ENCODE measurements at regions not wholly inside any gene's neighbourhood (a gene's known extent, or its start where the extent isn't known, plus 50 kb on each side); places are given as distances from the start of the nearest gene placed in this dataset.
"Not testable (repeated sequence)": the region's sequence is repeated elsewhere in the genome, so short reads cannot be mapped to it uniquely, and the experiment has no call there.

- TF ChIP-seq, protein P1, sequence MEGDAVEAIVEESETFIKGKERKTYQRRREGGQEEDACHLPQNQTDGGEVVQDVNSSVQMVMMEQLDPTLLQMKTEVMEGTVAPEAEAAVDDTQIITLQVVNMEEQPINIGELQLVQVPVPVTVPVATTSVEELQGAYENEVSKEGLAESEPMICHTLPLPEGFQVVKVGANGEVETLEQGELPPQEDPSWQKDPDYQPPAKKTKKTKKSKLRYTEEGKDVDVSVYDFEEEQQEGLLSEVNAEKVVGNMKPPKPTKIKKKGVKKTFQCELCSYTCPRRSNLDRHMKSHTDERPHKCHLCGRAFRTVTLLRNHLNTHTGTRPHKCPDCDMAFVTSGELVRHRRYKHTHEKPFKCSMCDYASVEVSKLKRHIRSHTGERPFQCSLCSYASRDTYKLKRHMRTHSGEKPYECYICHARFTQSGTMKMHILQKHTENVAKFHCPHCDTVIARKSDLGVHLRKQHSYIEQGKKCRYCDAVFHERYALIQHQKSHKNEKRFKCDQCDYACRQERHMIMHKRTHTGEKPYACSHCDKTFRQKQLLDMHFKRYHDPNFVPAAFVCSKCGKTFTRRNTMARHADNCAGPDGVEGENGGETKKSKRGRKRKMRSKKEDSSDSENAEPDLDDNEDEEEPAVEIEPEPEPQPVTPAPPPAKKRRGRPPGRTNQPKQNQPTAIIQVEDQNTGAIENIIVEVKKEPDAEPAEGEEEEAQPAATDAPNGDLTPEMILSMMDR (IDR thresholded peaks at IDR 0.05): no peak
- H3K4me3 ChIP-seq: peak overlapping the region; percentile 42
- H3K27ac ChIP-seq: peak overlapping the region; percentile 15
These were observed 164.7 kb upstream of the CCN2 start for GRCh38 chr6:132115714-132116366.

DNA sequence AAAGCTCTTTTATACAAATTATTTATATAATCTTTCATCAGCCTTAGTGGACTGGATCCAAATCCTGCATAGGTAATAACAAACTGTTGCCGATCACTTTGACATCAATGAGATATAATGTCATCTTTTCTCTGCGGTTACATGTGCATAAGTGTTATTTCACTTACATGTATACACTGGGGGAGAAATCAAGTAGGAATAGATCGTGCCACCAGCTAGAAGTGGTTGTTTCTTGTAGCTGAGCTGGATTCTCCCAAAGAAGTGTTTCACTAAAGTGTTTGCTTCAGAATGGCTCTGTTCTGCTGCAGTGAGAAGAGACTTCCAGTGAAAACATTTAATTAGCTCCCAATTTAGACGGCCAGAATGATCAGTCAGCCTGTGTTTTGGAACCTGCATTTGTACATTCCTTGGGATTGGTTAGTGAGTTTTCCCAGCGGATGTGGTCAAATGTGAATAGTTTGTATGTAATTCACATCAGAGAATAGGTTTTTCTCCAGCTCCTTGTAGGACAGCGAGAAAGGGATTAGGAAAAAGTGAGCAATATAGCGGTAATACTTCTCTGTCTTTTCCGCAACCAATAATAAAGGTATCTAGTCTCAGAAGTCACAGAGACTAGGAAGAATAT is 163.1 kb upstream of the CCN2 start:
- H3K9me3 ChIP-seq: no peaks in the 10 kb centered on the region
- no peak overlapping the region for H3K27ac ChIP-seq
- no peaks in the 10 kb centered on the region for H3K36me3 ChIP-seq
- TF ChIP-seq, protein P1 (IDR thresholded peaks at IDR 0.05): no peak
- ATAC-seq: no peak
- H3K4me1 ChIP-seq: no peaks in the 10 kb centered on the region
- intact Hi-C loops (cut with DNase I): no loop called here
- H3K4me3 ChIP-seq: no peak overlapping the region
- no peak for DNase-seq
- H3K27me3 ChIP-seq: no peaks in the 10 kb centered on the region

More at GRCh38 chr6:132115714-132116366, 164.7 kb upstream of the CCN2 start:
- intact Hi-C loops (cut with DNase I): no loop called here
- Histone ChIP-seq H3K36me3 (no peaks in the 10 kb centered on the region), H3K27me3 (no peaks in the 10 kb centered on the region), H3K4me1 (no peaks in the 10 kb centered on the region), H3K9me3 (no peaks in the 10 kb centered on the region)
- ATAC-seq (no peak), DNase-seq (no peak)

- H3K9me3 ChIP-seq; intact Hi-C loops (cut with DNase I); ATAC-seq; H3K36me3 ChIP-seq; H3K27me3 ChIP-seq; H3K4me1 ChIP-seq; H3K4me3 ChIP-seq; DNase-seq; H3K27ac ChIP-seq: not testable (repeated sequence)
These were observed 158.6 kb upstream of the CCN2 start for GRCh38 chr6:132109752-132110151.

DNA sequence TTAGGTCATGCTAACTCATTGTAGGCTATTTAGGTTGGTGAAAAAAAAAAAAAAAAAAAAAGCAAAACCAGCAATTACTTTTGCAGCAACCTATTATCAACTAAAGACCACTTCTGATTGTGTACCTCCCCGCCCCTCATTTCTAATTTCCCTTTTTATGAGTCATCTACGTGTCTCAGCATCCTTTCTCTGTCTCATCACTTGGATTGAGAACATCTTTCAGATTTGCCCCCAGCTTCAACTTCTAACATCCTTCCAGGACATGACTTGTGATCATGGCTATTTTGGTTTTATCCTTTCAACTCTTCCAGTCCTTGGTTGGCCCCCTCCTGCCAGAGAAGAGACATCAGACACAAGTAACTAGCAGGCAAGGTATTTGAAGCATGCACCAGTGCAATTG is 156.7 kb upstream of the CCN2 start:
- TF ChIP-seq, protein P1 (IDR thresholded peaks at IDR 0.05): no peak
- no peaks in the 10 kb centered on the region for H3K27me3 ChIP-seq
- H3K36me3 ChIP-seq: no peaks in the 10 kb centered on the region
- no peaks in the 10 kb centered on the region for H3K9me3 ChIP-seq
- no peak overlapping the region for H3K27ac ChIP-seq
- ATAC-seq (no peak), DNase-seq (no peak)
- H3K4me3 ChIP-seq: no peak overlapping the region
- no peaks in the 10 kb centered on the region for H3K4me1 ChIP-seq
- intact Hi-C loops (cut with DNase I): no loop called here

GRCh38 chr6:132101535-132101934 is 150.4 kb upstream of the CCN2 start:
- no peak for ATAC-seq
- no peaks in the 10 kb centered on the region for H3K9me3 ChIP-seq
- no peak overlapping the region for H3K27ac ChIP-seq
- intact Hi-C loops (cut with DNase I): no loop called here
- TF ChIP-seq, protein P1 (IDR thresholded peaks at IDR 0.05): no peak
- H3K4me1 ChIP-seq: no peaks in the 10 kb centered on the region
- H3K4me3 ChIP-seq: no peak overlapping the region
- no peaks in the 10 kb centered on the region for H3K27me3 ChIP-seq
- no peaks in the 10 kb centered on the region for H3K36me3 ChIP-seq
- no peak for DNase-seq

DNA sequence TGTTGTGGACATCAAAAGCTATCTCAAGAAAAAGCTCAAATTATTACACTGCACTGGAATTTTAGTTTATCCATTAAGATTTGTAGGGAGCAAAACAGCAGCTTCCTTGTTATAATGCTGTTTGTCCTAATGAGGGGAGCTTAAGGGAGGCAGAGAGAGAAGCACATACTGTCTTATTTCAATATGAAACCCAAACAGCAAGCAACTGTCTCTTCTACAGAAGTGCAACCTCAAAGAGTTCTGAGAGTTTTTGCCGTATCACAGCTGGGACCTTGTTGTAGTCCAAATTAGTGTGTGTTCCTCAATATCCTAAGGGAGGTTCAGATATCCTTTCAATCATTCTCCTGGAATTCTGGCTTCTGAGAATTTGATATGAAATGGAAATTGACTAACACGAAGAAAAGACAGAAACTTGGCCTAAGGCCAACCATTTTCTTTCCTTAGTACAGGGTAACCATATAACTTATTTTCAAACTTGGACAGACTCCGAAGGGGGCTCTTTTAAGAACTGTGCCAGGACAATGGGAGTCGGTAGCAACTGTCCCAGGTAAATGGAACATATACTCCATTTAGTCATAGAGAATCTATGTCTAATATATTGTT is 149.3 kb upstream of the CCN2 start:
- TF ChIP-seq, protein P1 (IDR thresholded peaks at IDR 0.05): no peak
- DNase-seq: no peak
- no peak overlapping the region for H3K27ac ChIP-seq
- no peaks in the 10 kb centered on the region for H3K27me3 ChIP-seq
- no peaks in the 10 kb centered on the region for H3K4me1 ChIP-seq
- H3K4me3 ChIP-seq: no peak overlapping the region
- no peaks in the 10 kb centered on the region for H3K9me3 ChIP-seq
- intact Hi-C loops (cut with DNase I): no loop called here
- ATAC-seq: no peak
- H3K36me3 ChIP-seq: no peaks in the 10 kb centered on the region
